ENCODE measurements at regions not wholly inside any gene's neighbourhood (a gene's known extent, or its start where the extent isn't known, plus 50 kb on each side); places are given as distances from the start of the nearest gene placed in this dataset.

GRCh38 chr2:217494557-217494956 is 508.2 kb downstream of the TNS1 start:
- no peak overlapping the region for H3K4me3 ChIP-seq
- H3K27ac ChIP-seq = no peak overlapping the region
- intact Hi-C loops (cut with DNase I; ENCODE audit: low total_unique reads) = no loop called here
- WGBS, 5 donors = 72 to 78% (median 77%) methylated on average over 4 of the region's 4 CpGs
- TF ChIP-seq CTCF (IDR thresholded peaks at IDR 0.05) (no peak), EP300 (IDR thresholded peaks at IDR 0.05) (no peak), POLR2A (IDR thresholded peaks at IDR 0.05) (no peak), POLR2AphosphoS5 (IDR thresholded peaks at IDR 0.05) (no peak)
- peaks cover 0 to 2% (median 0%) of the 10 kb centered on the region in 3 donors for H3K27me3 ChIP-seq
- DNase-seq = no peak
- H3K9me3 ChIP-seq = no peaks in the 10 kb centered on the region
- no peaks in the 10 kb centered on the region for H3K4me1 ChIP-seq
- no peaks in the 10 kb centered on the region for H3K36me3 ChIP-seq

DNA sequence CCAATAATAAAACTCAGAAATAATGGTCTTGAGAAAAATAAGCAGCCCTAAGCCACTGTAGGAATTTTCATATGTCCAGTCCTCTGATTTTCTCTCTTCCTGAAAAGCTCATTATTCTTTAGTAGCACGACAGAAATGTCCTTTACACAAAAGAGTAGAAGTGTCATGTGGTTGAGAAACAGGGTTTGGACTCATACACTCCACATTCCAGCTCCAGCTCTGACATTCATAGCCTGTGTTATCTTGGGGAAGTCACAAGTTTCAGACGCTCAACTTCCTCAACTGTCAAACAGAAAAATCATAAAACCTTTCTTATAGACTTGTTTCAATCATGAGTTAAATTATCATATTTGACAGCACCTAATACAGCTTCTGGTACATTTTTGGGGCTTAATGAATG is 511.5 kb downstream of the TNS1 start:
- no peaks in the 10 kb centered on the region for H3K4me1 ChIP-seq
- H3K4me3 ChIP-seq = no peak overlapping the region
- no peaks in the 10 kb centered on the region for H3K9me3 ChIP-seq
- no peak for TF ChIP-seq POLR2A (IDR thresholded peaks at IDR 0.05)
- no peak for TF ChIP-seq CTCF (IDR thresholded peaks at IDR 0.05)
- TF ChIP-seq EP300 (IDR thresholded peaks at IDR 0.05) = no peak
- peaks cover 0 to 3% (median 0%) of the 10 kb centered on the region in 3 donors for H3K27me3 ChIP-seq
- intact Hi-C loops (cut with DNase I; ENCODE audit: low total_unique reads) = no loop called here
- no peaks in the 10 kb centered on the region for H3K36me3 ChIP-seq
- H3K27ac ChIP-seq = no peak overlapping the region
- WGBS, 5 donors = 40 to 59% (median 51%) methylated on average over 2 of the region's 2 CpGs
- DNase-seq = no peak

GRCh38 chr2:217489145-217489960 is 513.4 kb downstream of the TNS1 start:
- Histone ChIP-seq H3K4me1 (no peaks in the 10 kb centered on the region), H3K4me3 (no peak overlapping the region), H3K27ac (no peak overlapping the region), H3K9me3 (no peaks in the 10 kb centered on the region), H3K27me3 (peaks cover 0 to 3% (median 0%) of the 10 kb centered on the region in 3 donors), H3K36me3 (no peaks in the 10 kb centered on the region)
- 76 to 82% (median 77%) methylated on average over 25 of the region's 25 CpGs for WGBS, 5 donors
- TF ChIP-seq POLR2AphosphoS5 (IDR thresholded peaks at IDR 0.05) = no peak
- peak in 1 of 2 donors; percentile 28 for DNase-seq
- intact Hi-C loops (cut with DNase I; ENCODE audit: low total_unique reads) = no loop called here

GRCh38 chr2:217484046-217484445 is 518.7 kb downstream of the TNS1 start:
- 74 to 92% (median 88%) methylated on average over 1 of the region's 1 CpG for WGBS, 5 donors
- Histone ChIP-seq H3K9me3 (no peaks in the 10 kb centered on the region), H3K27me3 (no peaks in the 10 kb centered on the region), H3K27ac (no peak overlapping the region), H3K36me3 (no peaks in the 10 kb centered on the region), H3K4me3 (no peak overlapping the region), H3K4me1 (no peaks in the 10 kb centered on the region)
- intact Hi-C loops (cut with DNase I; ENCODE audit: low total_unique reads) = no loop called here
- no peak for DNase-seq
- TF ChIP-seq POLR2A (IDR thresholded peaks at IDR 0.05) (no peak), EP300 (IDR thresholded peaks at IDR 0.05) (no peak)

GRCh38 chr2:217482056-217482710 is 520.6 kb downstream of the TNS1 start:
- no peaks in the 10 kb centered on the region for H3K27me3 ChIP-seq
- no peak overlapping the region for H3K27ac ChIP-seq
- H3K4me1 ChIP-seq = no peaks in the 10 kb centered on the region
- intact Hi-C loops (cut with DNase I; ENCODE audit: low total_unique reads) = no loop called here
- DNase-seq = no peak
- TF ChIP-seq EP300 (IDR thresholded peaks at IDR 0.05) (no peak), CTCF (IDR thresholded peaks at IDR 0.05) (no peak), POLR2AphosphoS5 (IDR thresholded peaks at IDR 0.05) (no peak), POLR2A (IDR thresholded peaks at IDR 0.05) (no peak)
- WGBS, 5 donors = 38 to 78% (median 68%) methylated on average over 1 of the region's 1 CpG
- no peak overlapping the region for H3K4me3 ChIP-seq
- H3K36me3 ChIP-seq = no peaks in the 10 kb centered on the region
- no peaks in the 10 kb centered on the region for H3K9me3 ChIP-seq
